GM21367 (cell line): ENCODE measurements at regions not wholly inside any gene's neighbourhood (a gene's known extent, or its start where the extent isn't known, plus 50 kb on each side); places are given as distances from the start of the nearest gene placed in this dataset.

Source experiments
- ATAC-seq: cut with Tn5 transposase; IDR thresholded peaks from one replicate; pipeline ENCODE4 v1.9.1; 2021; ENCODE audit not compliant: unreplicated experiment

DNA sequence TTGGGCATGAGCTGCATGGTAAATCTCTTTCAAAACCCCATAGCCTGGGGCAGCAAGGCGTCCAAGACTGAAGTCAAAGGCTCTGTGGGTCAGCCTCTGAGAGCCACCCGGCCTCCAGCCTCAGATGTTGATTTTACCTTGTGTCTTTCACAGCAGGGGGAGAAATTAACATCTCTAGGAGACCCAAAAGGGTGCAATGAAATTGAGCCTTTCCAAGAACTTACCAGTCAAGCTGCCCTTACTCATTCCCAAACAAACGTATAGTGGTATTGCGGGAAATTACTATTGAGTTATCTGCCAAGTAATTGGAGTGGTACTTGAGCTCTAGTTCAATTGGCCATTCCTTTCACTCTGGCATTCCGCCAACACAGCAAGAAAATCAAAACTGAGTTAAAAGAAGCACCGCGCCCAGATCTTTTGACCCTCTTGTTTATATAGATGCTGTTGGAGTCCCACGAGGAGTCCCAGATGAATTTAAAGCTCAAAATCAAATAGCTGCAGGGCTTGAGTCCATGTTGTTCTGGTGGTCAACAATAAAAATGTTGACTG, 380.7 kb upstream of the SYT1 start:
- no peak for ATAC-seq

DNA sequence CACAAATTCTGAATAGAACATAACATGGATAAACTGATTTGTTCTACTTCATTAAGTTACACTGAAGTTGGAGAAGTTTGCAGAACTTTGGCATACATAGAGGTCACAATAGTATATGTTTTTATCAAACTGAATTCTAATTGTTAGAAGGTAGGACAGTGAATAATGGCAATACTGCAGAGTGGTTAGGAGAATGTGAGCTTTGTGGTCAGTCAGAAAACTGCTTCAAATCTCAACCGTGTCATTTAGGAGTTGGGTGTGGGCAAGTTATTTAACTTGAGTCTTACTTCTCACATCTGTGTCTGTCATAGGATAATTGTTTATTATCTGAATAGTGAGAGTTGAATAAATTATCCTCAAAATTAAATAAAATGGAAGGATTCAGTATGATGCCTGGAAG, 374.6 kb upstream of the SYT1 start:
- no peak for ATAC-seq

DNA sequence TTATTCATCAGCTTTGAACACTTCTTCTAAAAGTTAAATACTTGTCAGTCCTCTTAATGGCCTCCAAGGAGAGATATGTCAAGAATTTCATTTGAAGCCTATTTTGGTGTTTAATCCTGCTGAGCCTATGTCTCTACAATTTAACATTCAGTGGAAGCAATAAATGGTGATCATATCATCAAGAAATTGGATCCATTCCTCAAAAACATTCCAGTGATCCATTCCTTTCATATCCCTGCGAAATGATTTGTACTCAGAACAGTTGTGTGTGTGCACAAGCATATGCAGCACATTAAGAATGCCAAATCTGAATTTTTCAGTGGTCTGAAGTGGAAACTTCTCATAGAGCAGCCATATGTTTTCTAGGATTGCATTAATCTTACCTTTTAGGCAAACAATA, 373.7 kb upstream of the SYT1 start:
- no peak for ATAC-seq

DNA sequence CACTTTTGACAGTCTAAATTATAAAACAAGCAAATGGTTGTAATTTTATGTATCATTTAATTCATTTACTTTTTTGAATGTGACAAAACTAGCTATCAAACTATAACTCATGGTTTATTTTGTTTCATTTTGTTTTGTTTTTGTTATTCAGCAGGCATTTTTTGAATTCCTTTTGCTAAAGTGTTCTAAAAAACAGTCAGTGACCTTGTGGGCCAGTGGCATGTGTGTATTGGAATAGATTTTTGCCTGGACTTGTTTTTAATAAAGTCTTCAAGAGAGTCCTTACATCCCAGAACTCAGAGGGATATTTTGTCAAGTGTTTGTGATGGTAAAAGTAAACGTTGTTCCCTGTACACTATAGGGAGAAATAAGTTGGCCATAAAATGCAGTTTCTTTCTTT, 369.7 kb upstream of the SYT1 start:
- ATAC-seq: no peak

DNA sequence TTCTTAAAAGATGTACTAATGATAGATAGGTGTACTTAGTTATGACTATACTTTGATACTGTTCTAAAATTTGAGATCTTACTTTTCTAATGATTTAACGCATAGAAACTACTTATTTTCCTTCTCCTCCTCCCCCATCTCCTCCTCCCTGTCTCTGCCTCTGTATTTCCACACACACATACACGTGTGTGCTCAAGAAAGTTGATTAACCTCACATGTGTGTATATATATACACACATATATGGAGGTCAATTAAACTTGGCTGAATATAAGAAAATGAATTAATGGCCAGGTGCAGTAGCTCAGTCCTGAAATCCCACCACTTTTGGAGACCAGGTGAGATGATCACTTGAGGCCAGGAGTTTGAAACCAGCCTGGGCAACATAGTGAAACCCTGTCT, 362.7 kb upstream of the SYT1 start:
- ATAC-seq: no peak

DNA sequence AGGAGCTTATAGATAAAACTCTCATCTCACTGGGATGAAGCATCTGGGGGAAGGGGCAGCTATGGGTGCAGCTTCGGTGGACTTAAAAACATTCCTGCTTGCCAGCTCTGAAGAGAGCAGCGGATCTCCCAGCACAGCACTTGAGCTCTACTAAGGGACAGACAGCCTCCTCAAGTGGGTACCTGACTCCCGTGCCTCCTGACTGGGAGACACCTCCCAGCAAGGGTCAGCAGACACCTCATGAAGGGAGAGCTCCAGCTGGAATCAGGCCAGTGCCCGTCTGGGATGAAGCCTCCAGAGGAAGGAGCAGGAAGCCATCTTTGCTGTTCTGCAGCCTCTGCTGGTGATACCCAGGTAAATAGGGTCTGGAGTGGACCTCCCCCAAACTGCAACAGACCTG, 345.2 kb upstream of the SYT1 start:
- ATAC-seq: no peak

DNA sequence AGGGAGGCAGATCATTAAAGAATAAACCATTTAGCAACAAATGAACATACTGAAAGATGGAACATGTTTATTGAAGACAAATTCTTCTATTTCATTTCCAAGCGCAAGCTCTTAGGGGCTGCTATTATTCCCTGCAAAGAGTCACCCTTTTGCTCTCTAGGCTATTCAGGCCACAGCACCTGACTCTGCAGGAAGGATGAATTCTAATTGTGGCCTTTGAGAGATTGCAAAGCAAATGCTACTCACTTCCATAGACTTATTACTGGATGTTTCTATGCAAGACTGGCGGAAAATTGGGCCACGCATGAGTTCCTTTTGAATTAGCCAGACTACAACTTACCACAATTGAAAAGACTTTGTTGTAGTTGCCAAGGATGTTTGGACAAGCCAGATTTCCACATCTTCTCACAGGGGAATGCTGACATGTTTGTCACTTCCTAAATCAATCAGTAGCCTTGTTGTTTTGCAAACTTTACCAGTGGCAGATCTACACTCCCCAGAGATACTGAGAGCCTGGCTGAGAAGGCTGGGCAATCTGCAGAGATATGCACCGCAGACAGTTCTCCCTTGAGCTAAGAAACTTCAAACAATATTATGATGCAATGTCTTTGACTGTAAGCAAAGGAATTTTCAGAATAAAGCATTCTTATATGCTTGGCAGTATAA, 334.3 kb upstream of the SYT1 start:
- no peak for ATAC-seq

DNA sequence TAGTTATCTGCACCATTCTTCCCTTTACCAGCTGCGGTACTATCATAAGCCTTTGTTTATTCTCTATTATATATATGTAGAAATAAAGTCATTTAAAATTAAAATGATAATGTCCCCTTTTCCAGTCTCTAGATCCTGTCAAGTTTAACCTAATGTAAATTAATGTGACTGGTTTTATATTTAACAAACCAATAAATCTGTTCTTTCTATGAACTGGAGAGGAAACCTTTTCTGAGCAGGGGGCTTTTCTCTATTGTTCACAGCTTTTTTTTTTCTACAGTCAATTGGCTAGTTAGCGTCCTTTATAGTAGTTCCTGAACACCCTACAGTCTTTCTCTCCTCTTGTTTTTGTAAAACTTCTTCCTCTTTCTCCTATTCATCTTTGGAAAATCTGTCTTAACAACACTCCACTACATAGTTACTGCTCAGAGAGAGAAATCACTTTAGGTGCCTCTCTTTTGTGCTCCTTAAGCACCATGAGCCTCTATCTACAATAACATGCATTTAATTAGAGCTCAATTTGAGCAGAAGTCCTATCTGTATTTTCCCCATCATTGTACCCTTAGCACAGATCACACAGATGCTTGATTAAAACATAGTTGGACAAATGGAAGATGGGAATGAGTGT, 332.6 kb upstream of the SYT1 start:
- ATAC-seq: no peak

DNA sequence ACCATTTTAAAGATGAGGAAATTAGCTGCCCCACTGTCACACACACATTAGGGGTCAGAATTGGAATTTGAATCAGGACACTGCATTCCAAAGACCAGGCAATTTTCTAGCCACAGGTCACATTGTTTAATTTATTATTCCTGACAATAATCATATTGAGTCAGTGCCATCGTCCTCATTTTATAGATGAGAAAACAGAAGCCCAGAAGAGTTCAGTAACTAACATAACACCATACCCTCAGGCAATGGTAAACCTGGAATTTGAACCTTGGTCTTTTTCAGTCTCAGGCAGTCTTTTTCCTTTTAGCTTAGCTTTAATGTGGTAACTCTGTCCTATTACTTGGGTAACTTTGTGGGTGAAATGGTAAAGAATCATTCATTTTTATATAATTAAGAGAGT, 330.3 kb upstream of the SYT1 start:
- ATAC-seq: no peak

DNA sequence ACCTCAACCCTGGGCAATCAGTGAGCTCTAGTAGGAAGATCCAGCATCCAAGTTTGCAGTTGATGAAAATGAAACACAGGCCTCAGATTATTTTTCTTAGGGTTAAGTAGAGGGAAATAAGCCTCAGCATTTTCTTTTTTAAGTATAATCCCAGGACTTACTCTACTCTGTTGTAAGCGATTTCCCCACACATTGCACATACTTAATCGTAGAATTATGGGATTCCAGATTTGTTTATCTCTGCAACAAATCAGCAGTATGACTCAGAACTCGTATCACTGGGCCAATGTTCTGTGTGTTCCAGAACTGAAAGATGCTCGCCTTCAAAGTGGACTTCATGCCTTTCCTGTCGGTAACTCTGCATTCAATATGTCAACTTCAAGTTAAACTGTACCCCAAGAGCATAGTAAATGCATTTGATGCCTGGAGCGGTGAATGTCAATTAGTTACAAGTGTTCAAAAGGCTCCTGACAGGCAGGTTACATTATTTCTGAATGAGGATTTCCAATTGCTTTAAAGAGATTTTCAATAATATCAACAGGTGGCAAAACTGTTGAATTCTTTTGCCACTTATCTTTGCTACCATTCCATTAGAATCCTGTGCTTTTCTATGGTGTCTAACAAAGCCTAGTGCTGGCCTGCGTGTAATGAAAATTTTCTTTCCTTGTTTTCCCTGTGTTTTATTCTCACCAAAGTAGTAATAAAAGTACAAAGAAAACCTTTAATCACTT, 323.8 kb upstream of the SYT1 start:
- ATAC-seq: no peak

DNA sequence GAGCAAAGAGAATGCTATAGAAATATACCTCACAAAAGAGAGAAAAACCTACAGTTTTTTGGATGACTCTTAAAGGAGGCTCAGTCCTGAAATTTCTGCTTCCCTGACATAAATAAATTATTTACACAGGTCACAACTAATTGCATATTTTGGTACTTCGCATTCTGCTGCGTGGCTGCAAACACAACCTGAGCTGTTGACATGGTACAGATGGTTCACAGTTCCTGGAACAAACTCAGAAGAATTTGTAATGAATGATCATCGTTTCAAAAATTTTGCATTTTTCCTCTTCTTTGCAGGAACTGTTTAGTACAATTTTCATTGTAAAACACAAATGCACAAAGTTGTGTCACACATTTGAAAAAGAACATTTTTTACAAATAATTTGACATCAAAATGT, 313.7 kb upstream of the SYT1 start:
- no peak for ATAC-seq

DNA sequence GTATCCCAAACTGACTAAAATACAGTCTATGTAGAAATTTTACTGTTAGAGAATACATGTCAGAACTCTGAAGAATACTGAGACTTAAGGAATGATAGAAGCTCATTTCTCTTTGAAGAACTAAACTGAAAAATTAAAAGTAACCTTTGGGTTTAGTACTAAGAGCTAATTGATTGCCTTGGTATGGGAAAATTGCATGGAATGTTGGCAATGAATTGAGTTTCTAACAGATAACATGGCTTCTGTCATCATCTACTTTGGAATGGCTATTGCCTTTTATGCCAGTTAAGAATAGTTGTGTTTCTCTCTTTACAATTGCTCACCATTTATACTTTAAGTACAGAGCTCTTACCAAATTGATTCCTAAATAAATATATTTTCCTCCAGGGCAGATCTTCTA, 308.8 kb upstream of the SYT1 start:
- ATAC-seq: no peak

DNA sequence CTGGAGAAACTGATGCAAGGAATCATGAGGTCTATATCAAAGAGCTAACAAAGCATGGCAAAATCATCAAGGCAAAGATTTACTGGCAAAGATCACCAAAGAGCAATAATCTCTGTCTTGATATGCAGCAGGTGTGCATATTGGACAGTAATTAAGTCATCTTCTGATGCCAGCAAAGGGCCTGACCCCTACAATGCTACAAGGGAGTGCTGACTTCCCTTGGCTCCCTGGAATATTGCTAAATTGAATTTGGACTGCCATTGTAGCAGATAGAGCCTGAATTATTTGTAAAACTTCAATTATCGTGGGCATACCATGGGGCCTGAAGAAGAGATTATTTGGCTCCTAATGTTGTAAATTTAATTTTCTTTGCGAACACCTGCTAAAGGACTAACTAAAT, 307.9 kb upstream of the SYT1 start:
- no peak for ATAC-seq

DNA sequence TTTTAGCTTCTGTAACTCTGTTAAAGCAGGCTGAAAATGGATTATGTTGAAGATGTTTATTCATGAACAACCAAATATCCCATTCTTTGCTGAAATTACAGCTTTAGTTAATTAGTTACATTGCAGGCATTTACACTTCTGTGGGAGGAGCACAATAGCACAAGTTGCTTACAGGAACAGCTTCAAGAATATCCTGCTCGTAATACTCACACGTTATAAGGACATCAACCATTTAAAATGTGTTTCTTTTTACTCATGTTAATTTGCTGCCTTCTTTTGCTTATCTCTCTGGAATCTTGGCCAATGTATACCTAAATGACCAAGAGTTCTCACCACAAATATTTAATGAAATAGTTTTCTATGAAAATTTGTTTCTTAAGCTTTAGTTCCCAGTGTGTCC, 305.2 kb upstream of the SYT1 start:
- no peak for ATAC-seq

DNA sequence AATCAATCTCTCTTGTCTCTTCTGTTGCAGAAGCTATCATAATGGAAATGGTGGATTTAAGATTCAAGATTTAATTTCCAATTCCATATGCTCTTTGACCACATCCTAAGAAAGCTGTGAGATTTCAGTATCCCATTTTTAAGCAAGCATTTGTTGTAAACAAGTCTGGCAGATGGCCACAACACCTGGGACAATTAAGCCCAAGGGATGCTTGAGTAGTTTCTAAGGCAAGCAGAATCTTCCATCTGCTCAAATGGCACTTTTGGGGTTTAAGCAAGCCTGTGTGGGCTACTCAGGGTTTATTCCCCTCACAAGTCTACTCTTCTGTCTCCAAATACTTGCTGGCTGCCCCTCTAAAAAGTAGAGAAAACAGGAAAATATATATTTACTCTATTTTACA, 304.7 kb upstream of the SYT1 start:
- no peak for ATAC-seq

DNA sequence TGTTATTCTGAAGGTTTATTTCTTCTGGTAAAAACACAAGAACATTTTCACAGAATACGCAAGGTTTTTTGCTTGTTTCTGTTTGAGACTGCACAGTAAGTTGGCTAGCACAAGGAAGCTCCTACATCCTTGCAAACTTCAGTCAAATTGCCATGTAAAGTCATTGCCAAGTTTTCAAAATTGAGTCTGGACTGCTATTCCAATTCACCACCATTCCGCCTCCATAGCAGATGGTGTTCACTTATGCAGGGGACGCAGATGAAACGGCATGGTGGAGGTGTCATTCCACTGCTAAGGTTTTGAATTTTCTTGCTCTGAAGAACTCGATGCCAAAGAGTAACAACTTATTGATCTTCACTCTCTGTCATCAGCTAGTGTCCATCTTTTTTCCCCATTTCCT, 303.9 kb upstream of the SYT1 start:
- no peak for ATAC-seq

DNA sequence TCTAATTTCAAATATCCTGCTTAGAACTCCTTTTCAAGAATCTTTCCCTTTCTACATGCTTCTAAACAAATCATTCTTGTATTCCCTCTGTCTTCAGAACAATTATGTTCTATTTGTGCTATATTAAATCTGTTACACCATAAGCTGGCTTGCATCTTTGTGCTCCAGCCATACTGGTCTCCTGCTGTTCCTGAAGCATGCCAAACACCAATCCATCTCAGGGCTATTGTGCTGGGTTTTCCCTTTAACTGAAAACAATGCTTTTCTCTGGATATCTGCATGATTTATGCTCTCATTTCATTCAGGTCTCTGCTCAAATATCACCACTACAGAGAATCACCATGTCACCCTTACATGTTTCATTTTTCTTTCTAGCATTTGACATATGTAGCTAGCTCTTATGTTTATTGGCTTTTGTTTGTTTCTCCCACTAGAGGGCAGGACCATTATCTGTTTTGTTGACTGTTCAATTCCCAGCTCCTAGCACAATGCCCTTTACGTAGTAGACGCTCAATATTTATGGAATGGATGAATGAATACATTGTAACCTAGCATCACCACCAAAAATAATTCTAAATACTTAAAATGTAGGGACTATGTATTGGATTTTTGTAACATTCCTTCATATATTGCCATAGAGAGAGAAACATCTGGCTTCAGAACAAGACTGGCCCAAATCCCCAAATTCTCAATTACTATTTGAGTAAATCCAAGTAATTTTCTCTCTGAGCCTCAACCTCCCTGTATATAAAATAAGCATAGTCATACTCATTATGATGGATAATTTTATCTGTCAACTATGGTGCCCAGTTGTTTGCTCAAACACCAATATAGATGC, 302.0 kb upstream of the SYT1 start:
- ATAC-seq: peak; percentile 43

DNA sequence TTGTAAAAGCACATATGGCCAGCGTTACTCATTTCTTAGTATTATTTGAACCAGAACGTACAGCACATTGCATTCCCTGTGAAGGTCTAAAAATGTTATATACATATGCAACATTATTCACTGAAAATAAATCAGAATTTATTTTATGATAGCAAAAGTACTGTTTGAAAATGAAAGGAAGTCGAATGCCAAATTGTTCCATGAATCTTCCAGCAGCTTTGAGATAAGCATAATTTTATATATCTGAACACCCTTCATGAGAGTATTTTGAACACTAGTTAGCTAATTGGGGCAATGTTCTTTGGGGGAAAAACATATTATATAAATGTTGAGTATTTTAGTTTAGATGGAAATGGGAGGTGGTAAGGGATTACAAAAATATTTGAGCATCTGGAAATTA, 300.7 kb upstream of the SYT1 start:
- ATAC-seq: no peak

DNA sequence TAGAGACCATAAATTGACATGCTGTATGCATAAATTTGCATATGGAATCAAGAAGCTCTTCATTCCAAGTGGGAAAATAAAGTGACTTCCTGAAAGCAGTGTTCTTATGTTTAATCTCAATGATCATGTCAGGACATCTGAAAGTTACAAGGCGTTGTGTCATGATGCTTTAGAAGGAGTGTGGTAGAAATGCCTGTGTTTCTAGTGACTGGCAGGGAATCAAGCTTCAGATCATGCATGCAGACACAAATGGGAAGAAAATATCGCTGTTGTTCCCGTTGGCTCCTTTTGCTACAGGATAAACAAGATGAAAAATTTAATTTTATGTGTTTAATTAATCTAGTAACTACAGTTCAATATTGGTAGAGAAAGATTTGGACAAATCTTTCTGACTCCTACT, 298.1 kb upstream of the SYT1 start:
- ATAC-seq: no peak

DNA sequence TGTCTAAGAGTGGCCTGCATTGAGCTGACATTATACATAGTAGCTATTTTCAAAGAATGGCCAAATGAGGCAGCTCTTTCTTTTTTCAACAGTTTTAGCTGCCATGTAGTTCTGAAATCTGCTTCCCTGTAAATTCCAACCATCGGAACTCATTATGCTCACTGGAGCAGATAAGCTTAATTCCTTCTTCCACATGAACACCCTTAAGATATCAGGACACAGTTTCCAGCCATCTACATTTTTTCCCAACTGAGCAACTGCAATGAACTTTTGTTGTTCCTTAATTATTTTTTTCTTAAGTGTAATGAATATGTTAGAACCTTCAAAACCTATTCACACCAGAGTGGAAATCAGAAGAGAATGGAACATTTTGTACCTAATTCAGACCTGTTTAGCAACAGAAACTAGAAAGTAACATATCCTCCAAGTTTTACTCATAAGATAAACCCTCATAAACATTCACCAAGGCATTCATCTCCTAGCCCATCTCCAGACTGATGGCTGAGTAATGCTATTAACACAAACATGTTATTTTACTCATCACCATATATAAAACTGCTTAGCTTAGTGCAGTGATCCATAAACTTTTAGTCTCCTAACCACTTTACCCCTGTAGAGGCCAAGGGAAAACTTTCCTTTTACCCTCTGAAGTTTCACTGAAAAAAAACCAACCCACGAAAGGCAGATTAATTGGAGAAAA, 296.1 kb upstream of the SYT1 start:
- ATAC-seq: no peak

DNA sequence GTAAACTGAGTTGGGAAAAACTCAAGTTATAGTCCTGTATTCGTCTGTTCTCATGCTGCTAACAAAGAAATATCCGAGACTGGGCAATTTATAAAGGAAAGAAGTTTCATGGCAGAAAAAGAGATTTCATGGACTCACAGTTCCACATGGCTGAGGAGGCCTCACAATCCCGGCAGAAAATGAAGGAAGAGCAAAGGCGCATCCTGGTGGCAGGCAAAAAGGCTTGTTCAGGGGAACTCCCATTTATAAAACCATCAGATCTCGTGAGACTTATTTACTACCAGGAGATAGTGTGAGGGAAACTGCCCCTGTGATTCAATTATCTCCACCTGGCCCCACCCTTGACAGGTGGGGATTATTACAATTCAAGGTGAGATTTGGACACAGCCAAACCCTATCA, 292.6 kb upstream of the SYT1 start:
- ATAC-seq: no peak
